Hematopoietic multipotent progenitor cell treated with erythropoietin and hydrocortisone succinate and interleukin-3 and kit ligand, for 17 days (in vitro differentiated cells): ENCODE measurements at regions not wholly inside any gene's neighbourhood (a gene's known extent, or its start where the extent isn't known, plus 50 kb on each side); places are given as distances from the start of the nearest gene placed in this dataset.
"Not testable (repeated sequence)": the region's sequence is repeated elsewhere in the genome, so short reads cannot be mapped to it uniquely, and the experiment has no call there.

Source experiments
- DNase-seq: peaks from one replicate; pipeline ENCODE4 v3.0.0-alpha.2; 2015; ENCODE audit warnings: low spot score

GRCh38 chr3:25895443-25895842 is 105.6 kb downstream of the OXSM start:
- DNase-seq: no peak

- peak; percentile 19 for DNase-seq
These were observed 107.1 kb downstream of the OXSM start for GRCh38 chr3:25897019-25897418.

- DNase-seq: no peak
These were observed 109.6 kb downstream of the OXSM start for GRCh38 chr3:25899352-25900101.

- DNase-seq: no peak
These were observed 110.3 kb downstream of the OXSM start for GRCh38 chr3:25900161-25900560.

GRCh38 chr3:25901796-25902195 is 111.9 kb downstream of the OXSM start:
- no peak for DNase-seq

- no peak for DNase-seq
These were observed 112.7 kb downstream of the OXSM start for GRCh38 chr3:25902586-25902985.

GRCh38 chr3:25903371-25904129 is 113.7 kb downstream of the OXSM start:
- DNase-seq: no peak

- no peak for DNase-seq
These were observed 114.3 kb downstream of the OXSM start for GRCh38 chr3:25904206-25904605.

- no peak for DNase-seq
These were observed 116.4 kb downstream of the OXSM start for GRCh38 chr3:25906132-25906906.

- DNase-seq: no peak
These were observed 117.2 kb downstream of the OXSM start for GRCh38 chr3:25907081-25907480.

- no peak for DNase-seq
These were observed 120.2 kb downstream of the OXSM start for GRCh38 chr3:25910105-25910504.

- peak; percentile 39 for DNase-seq
These were observed 121.1 kb downstream of the OXSM start for GRCh38 chr3:25910997-25911396.

- no peak for DNase-seq
These were observed 121.8 kb downstream of the OXSM start for GRCh38 chr3:25911525-25912295.

- no peak for DNase-seq
These were observed 123.3 kb downstream of the OXSM start for GRCh38 chr3:25913179-25913578.

GRCh38 chr3:25915673-25916072 is 125.8 kb downstream of the OXSM start:
- DNase-seq: no peak

GRCh38 chr3:25916321-25916720 is 126.4 kb downstream of the OXSM start:
- DNase-seq: no peak

GRCh38 chr3:25931967-25932366 is 142.1 kb downstream of the OXSM start:
- DNase-seq: not testable (repeated sequence)

- DNase-seq: no peak
These were observed 148.9 kb downstream of the OXSM start for GRCh38 chr3:25938566-25939325.

- DNase-seq: no peak
These were observed 151.0 kb downstream of the OXSM start for GRCh38 chr3:25940935-25941334.

- DNase-seq: no peak
These were observed 154.4 kb downstream of the OXSM start for GRCh38 chr3:25944329-25944728.

- DNase-seq: no peak
These were observed 155.5 kb downstream of the OXSM start for GRCh38 chr3:25945366-25945765.
